NB4 (cell line): ENCODE measurements at regions not wholly inside any gene's neighbourhood (a gene's known extent, or its start where the extent isn't known, plus 50 kb on each side); places are given as distances from the start of the nearest gene placed in this dataset.

Source experiments
- DNase-seq: peaks from one replicate; pipeline ENCODE4 v3.0.0; 2010; ENCODE audit warnings: low read depth
- H3K4me3 ChIP-seq: one replicate; pipeline ENCODE4 v1.5.1; 2011; ENCODE audit warnings: mild to moderate bottlenecking, low read depth, low read length, moderate library complexity
- MYC ChIP-seq: IDR thresholded peaks from 2 replicates; pipeline ENCODE4 v1.6.1; 2011; ENCODE audit warnings: low read depth, low read length
- POLR2A ChIP-seq: IDR thresholded peaks from 2 replicates; pipeline ENCODE4 v1.6.1; 2011; ENCODE audit warnings: mild to moderate bottlenecking; ENCODE audit not compliant: insufficient read length; ENCODE audit errors: extremely low read depth
- TF ChIP-seq, protein P1 (sequence below): IDR thresholded peaks from one replicate; pipeline ENCODE4 v1.5.1; 2012; ENCODE audit warnings: low read depth, low read length
- TF ChIP-seq, protein P2 (sequence below): IDR thresholded peaks from 2 replicates; pipeline ENCODE4 v1.6.1; 2011; ENCODE audit warnings: low read depth, low read length

DNA sequence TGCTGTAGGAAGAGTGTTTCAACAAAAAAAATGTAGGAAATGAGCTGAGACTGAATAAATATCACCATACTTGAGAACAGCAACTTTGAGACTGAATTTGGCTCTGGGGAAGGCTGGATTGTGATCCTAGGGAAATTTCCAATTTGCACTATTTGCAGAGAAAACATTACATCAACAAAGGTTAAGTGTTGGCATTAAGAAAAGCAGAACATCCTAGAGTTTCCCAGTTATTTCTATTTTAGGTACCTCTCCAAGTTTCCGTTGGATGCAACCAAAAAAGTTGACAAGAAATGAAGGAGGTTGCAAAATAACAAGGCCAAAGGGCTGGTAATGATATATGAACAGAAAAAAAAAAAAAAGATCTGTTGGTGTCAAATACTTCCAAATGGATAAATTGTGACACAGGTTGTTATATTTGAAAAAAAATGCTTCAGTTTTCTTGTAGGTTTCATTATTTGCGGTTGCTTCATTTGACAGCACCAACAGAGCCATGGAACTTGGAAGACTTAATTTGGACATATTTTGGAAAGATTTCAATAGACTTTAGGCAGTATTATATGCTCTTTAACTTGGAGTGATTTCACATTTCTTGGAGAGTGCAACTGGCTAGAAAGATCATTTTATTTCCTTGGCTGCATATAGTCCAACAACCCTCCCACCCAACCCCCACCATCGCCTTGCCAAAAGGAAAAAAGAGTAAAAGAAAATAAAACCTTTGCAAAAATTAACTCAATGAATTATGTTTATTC, 230.8 kb downstream of the ZNF608 start:
- TF ChIP-seq, protein P1, sequence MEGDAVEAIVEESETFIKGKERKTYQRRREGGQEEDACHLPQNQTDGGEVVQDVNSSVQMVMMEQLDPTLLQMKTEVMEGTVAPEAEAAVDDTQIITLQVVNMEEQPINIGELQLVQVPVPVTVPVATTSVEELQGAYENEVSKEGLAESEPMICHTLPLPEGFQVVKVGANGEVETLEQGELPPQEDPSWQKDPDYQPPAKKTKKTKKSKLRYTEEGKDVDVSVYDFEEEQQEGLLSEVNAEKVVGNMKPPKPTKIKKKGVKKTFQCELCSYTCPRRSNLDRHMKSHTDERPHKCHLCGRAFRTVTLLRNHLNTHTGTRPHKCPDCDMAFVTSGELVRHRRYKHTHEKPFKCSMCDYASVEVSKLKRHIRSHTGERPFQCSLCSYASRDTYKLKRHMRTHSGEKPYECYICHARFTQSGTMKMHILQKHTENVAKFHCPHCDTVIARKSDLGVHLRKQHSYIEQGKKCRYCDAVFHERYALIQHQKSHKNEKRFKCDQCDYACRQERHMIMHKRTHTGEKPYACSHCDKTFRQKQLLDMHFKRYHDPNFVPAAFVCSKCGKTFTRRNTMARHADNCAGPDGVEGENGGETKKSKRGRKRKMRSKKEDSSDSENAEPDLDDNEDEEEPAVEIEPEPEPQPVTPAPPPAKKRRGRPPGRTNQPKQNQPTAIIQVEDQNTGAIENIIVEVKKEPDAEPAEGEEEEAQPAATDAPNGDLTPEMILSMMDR: no peak
- TF ChIP-seq MYC (no peak), POLR2A (no peak)
- TF ChIP-seq, protein P2, sequence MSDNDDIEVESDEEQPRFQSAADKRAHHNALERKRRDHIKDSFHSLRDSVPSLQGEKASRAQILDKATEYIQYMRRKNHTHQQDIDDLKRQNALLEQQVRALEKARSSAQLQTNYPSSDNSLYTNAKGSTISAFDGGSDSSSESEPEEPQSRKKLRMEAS: no peak
- DNase-seq: no peak
- H3K4me3 ChIP-seq: no peak overlapping the region

DNA sequence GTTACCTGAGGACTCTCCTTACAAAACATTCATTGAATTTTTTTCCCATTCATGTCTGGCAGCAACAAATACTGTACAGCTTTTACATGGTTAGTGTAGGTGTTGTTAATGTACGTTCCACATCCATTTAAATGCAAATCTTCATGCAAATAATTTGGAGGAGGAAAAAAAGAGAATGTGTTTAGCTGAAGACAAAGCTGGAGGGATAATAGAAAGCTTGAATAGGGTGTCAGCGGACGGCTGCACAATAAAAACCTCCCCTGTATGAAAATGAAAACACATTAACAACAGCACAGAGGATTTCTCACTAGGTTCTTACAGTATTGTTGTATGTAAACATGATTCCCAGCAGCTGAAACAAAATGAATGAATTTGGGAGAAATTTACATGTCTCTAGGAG, 231.5 kb downstream of the ZNF608 start:
- DNase-seq: no peak
- TF ChIP-seq POLR2A (no peak), MYC (no peak)
- TF ChIP-seq, protein P1: no peak
- TF ChIP-seq, protein P2: no peak
- H3K4me3 ChIP-seq: no peak overlapping the region

DNA sequence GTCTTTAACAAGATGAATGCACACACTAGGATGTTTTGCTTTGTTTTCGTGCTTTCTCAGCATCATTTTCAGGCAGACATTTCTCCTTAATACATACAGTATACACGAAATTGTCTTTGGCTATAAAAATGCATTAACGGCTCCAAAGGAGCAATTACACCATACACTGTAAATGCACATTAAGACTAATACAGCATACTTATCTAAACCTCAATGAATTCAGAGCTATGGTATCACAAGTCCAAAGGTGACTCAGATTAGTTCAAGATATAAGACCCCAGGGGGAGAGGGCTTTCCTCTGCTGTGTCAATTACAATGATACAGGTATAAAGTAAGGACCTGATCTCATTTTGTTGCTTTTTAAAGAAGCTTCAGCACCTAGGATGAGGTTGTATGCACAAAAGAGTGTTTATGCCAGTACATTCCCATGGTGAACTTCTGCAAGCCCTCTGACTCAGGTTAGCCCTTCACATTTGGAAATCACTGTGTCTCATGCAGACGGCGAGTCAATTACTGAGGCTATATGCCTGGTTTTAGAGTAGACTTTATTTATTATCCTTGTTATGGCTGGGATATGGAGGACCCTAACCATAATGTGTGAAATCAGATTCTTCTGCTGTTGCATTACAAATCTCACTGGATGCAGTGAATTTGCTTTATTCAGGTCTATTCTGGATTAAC, 233.3 kb downstream of the ZNF608 start:
- TF ChIP-seq POLR2A (no peak), MYC (no peak)
- TF ChIP-seq, protein P2: no peak
- TF ChIP-seq, protein P1: no peak
- DNase-seq: no peak
- no peak overlapping the region for H3K4me3 ChIP-seq

DNA sequence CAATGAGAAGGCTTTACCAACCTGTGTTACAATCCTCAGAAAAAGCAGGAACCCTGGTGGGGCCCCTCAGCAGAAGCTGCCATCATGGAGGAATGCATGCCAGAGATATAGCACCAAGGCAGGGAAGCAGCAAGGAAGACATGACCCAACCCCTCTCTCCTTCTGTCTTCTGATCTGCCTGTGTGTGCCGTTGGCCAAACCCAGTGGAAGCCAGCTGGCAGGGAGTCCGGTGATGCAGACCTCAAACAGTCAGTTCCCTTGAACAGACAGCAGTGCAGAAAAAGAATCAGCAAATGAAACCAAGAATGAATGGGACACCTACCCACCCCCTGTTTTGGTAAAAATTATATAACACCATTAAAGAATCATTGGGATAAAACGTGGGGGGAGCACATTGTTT, 234.2 kb downstream of the ZNF608 start:
- DNase-seq: no peak
- TF ChIP-seq, protein P1: no peak
- TF ChIP-seq POLR2A (no peak), MYC (no peak)
- TF ChIP-seq, protein P2: no peak
- H3K4me3 ChIP-seq: no peak overlapping the region

DNA sequence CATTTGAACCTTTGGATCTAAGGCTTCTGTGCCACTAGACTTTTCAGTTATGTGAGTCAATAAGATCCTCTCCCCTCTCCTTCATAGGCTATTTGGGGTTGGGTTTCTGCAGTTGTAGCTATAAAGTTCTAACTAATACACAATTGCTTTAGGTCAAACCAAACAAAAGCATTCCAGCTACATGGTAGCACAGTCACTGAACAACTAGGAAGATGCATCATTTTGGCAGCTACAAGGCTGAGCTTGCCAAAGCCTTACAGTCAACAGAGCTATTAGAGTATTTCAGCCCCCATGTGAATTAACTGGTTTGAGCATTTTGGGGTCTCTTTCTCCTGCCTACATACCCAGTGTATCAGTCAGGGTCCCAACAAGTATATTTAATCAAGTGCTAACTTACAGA, 234.6 kb downstream of the ZNF608 start:
- DNase-seq: no peak
- H3K4me3 ChIP-seq: no peak overlapping the region
- TF ChIP-seq, protein P2: no peak
- TF ChIP-seq MYC: no peak
- TF ChIP-seq, protein P1: no peak
- TF ChIP-seq POLR2A: no peak
